ENCODE measurements at regions not wholly inside any gene's neighbourhood (a gene's known extent, or its start where the extent isn't known, plus 50 kb on each side); places are given as distances from the start of the nearest gene placed in this dataset.
"Not testable (repeated sequence)": the region's sequence is repeated elsewhere in the genome, so short reads cannot be mapped to it uniquely, and the experiment has no call there.

DNA sequence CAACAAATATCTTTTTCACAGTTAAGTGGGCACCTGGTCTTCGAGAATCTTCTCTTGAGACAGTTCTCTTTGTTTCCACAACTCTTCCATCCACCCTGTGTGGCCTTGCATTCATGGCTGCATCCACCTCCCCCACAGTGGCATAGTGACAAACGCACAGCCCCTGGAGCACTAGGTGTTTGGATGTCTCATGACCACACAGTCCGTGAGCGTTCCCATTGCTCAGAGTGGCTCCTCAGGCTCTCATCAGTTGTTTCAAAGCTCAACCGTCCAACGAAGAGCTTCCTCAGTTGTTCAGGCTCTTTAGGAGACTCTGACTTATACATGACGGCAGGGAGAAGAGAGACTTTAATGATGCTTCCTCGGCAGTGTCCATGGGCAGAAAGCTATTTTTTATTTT, 191.6 kb downstream of the CDRT15L2 start:
- DNase-seq, result no peak

DNA sequence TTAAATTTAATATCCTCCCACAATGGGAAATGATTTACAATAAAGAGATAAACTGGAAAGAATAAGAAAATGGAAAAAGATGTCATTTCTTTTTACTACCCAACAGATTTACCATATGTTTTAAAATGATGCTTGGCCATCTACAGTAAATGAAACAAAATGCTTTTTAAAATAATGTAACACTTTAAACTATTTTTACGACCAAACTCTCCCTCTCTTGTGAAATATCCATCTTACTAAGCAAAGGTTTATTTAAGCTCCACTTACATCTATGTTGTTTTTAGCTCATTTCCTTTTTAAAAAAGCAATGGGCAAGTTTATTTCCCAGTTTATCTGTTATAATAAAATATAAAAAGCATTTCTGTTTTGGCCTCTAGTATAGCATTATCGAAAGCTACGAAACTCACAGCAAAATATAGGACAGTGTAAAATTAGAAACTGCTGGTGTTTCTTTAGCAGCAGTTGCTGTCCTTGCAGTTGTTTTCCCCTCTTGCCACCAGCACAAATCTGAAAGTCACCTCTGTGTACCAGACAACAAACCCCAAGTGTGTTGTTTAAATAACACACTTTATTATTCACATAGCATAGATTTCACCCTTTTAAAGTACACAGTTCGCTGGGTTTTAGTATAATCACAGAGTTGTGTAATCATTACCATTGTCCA, 195.1 kb downstream of the CDRT15L2 start:
- DNase-seq, result no peak

DNA sequence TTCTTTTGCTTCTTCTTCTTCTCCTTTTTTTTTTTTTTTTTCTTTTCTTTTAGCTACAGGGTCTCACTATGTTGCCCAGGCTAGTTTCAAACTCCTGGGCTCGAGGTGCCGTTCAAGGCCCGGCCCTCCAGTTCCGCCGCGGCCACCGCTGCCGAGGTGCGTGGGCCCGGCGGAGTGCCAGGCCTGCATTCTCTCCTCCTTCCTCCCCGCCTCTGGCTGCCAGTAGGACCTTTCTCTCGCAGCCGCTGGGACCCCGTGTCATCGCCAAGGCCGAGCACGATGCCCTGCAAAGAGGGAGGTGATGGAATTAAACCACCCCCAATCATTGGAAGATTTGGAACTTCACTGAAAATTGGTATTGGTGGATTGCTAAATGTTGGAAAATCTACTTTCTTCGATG, 195.8 kb downstream of the CDRT15L2 start:
- DNase-seq, result no peak

DNA sequence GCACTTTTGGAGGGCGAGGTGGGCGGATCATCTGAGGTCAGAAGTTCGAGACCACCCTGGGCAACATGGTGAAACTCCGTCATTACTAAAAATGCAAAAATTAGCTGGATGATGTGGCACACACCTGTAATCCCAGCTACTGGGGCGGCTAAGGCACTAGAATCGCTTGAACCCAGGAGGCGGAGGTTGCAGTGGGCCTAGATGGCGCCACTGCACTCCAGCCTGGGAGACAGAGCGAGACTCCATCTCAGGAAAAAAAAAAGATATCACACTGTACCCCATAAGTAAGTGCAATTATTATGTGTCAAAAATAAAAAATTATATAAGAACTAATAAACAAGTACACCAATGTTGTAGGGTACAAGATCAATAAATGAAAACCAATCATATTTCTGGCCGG, 200.0 kb downstream of the CDRT15L2 start:
- DNase-seq, result no peak

DNA sequence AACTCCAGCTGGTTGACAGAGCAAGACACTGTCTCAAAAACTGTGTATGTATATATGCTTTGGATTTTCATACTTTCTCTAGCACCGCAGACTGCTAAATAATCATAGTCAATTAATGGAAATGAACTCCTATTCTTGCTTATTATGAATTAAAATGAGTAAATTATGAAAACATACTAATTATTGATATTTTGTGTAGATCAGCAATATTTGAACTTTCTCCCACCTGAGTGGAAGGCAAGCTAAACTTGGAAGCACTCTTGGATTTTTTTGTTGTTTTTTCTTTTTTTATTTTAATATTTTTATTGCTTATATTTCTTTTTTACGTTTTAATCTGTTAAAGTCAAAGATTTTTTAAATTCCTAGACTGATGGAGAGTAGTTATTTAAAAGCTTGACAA, 201.7 kb downstream of the CDRT15L2 start:
- no peak for DNase-seq

DNA sequence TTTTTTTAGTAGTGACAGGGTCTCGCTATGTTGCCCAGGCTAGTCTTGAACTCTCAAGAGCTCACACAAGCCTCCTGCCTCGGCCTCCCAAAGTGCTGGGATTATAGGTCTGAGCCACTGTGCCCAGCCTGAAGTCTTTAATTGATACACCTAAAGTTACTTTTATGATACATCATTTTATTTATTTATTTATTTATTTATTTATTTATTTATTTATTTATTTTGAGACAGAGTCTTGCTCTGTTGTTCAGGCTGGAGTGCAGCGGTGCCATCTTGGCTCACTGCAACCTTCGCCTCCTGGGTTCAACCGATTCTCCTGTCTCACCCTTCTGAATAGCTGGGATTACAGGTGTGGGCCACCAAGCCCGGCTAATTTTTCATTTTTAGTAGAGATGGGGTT, 202.3 kb downstream of the CDRT15L2 start:
- not testable (repeated sequence) for DNase-seq

DNA sequence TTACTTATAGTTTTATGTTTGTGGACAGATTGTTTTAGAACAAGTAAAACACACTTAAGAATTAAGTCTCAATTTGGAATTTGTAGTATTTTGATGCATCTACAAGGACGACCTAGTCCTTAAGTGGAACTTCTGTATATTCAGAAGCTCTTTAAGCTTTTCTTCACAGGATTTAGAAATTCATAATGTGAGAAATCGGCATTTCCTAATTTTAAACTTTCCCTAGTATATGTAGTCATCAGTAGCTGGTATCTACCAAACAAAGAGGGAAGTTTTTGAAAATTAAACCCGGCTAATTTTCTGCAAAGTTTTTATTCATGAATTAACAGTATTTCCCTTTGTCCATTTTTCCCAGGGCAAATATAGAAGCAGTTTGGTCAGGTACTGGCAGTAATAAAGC, 203.6 kb downstream of the CDRT15L2 start:
- DNase-seq, result no peak

DNA sequence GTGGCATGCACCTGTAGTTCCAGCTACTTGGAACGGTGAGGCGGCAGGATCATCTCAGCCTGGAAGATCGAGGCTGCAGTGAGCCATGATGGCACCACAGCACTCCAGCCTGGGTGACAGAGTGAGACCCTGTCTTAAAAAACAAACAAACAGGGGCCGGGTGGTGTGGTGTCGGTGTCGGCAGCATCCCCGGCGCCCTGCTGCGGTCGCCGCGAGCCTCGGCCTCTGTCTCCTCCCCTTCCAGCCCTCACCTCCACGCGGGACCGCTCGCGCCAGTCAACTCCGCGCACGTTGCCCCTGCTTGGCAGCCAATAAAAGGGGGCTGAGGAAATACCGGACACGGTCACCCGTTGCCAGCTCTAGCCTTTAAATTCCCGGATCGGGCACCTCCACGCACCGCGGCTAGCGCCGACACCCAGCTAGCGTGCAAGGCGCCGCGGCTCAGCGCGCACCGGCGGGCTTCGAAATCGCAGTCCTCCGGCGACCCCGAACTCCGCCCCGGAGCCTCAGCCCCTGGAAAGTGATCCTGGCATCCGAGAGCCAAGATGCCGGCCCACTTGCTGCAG, 204.7 kb downstream of the CDRT15L2 start:
- DNase-seq, result no peak

DNA sequence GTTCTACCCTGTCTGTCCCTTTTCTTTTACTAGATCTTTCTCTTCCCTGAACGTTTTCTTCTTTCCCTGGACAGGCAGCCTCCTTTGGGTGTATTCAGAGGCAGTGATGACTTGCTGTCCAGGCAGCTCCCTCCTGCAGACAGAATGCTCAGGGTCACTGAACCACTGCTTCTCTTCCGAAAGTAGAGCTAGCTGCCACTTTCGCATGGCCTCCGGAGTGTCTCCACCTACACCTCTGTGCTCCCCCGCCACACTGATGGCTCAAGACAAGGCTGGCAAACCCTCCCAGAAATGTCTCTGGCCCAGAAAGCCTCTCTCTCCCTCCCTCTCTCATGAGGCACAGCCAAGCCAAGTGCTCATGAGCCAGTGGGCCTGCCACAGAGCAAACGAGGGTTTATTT, 207.8 kb downstream of the CDRT15L2 start:
- no peak for DNase-seq

DNA sequence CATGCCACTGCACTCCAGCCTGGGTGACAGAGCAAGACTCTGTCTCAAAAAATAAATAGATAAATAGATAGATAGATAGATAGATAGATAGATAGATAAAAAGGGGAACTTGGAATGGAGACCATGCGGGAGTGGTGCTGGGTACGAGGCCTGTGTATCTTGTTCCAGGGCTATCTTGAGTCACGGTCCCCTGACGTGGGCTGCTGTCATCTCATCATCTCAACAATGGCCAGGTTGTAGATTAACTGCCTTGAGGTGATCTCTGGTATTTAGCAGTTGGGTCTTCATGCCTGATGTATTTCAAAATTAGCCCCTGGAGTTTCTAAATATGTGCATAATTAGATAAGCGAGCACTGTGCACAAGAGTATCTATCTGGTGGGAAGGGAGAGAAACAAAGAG, 212.1 kb downstream of the CDRT15L2 start:
- no peak for DNase-seq

DNA sequence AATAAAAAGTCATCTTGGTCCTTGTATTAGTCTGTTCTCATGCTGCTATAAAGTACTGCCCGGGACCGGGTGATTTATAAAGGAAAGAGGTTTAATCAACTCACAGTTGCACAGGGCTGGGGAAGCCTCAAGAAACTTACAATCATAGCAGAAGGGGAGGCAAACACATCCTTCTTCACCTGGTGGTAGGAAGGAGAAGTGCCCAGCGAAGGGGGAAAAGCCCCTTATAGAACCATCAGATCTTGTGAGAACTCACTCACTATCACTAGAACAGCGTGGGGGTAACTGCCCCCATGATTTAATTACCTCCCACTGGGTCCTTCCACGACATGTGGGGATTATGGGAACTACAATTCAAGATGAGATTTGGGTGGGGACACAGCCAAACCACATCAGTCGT, 215.0 kb downstream of the CDRT15L2 start:
- not testable (repeated sequence) for DNase-seq

DNA sequence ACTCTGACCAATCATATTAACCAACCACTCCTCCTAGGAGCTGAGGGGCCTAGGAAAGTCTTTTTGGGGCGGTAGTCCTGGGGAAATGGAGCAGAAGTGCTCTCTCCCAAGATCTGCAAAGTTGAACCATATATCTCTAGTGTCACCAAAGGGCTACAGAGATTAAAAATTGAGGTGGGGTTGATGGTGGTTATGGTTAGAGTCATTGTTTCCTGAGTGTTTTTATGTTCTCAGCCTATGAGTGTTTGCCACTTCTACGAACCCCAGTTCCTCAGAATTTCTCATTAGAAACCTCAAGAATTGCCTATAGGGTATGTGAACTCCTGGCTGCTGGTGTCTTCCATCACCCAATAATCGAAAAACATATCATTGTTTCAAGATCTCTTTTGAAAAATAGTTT, 217.8 kb downstream of the CDRT15L2 start:
- no peak for DNase-seq

DNA sequence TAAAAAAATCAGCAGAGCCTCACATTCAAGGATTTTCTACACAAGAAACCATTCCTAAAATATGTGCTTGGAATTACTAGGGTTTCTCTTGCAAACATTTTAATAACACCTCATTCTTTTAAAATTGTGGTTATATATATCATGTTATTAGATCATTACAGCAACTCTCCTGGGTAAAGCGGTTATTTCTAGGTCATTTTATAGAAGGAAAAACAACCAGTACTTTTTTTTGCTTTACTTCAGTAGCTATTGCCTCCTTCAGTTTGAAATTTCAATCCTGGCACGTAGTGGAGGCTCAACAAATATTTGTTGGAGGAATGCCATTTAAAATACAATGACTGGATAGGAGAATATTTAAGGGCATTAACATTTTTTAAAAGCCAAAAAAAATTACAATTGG, 220.6 kb downstream of the CDRT15L2 start:
- DNase-seq, result no peak

DNA sequence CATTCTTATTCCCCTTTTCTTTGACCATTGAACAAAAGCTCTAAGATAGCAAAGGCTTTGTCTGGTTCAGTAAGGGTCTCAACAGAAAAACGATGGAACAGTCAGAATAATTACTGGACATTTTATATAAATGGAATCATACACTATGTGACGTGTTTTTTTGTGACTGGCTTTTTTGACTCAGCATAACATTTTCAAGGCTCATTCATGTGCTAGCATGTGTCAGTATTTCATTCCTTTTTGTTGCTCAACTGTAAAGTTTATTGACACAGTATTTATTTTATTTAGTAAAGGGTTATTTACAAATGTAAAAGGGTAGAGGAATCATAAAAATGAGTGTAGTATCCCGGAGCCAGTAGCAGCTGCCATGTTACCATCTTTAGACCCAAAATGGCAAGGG, 226.2 kb downstream of the CDRT15L2 start:
- no peak for DNase-seq

DNA sequence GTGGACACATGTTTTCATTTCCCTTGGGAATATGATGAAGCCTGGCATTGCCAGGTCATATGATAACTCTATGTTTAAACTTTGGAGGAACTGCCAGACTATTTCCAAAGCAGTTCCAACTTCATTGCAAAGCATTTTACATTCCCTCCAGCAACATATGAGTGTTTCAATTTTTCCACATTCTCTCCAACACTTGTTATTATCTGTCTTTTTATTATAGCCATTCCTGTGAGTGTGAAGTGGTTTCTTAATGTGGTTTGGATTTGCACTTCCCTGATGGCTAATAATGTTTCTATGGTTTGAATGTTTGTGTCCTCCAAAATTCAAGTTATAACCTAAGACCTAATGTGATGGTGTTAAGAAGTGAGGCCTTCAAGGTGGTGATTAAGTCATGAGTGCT, 228.0 kb downstream of the CDRT15L2 start:
- DNase-seq, result not testable (repeated sequence)

DNA sequence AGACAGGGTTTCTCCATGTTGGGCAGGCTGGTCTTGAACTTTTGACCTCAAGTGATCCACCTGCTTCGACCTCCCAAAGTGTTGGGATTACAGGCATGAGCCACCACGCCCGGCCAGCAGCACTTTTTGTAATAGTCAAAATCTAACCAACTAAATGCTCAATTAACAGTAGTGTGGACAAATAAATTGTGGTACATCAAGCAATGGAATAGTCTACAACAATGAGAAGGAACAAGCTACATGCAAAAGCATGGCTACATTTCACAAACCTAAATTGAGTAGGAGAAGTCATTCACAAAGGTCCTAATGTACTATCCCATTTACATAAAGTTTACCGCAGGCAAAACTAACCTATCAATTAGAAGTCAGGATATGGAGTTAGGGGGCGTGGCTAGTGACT, 227.4 kb downstream of the USP22 start:
- not testable (repeated sequence) for DNase-seq

DNA sequence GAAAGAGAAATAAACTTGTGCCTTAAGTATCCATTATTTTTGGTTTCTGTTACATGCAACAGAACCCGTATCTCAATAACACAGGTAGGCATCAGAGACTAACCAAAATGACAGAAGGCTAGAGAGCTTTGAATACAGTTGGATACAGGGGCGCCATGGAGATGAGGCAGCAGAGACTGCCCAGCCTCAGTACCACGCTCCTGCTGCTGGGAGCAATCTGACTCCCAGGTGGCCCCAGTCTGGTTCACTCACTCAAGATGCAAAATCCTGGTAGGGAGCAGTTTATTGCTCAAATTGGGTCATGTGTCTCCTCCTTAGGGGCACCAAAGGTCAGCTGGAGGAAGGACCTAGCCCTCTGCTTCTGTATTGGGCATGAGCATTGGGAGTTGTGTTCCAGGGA, 218.9 kb downstream of the USP22 start:
- no peak for DNase-seq

DNA sequence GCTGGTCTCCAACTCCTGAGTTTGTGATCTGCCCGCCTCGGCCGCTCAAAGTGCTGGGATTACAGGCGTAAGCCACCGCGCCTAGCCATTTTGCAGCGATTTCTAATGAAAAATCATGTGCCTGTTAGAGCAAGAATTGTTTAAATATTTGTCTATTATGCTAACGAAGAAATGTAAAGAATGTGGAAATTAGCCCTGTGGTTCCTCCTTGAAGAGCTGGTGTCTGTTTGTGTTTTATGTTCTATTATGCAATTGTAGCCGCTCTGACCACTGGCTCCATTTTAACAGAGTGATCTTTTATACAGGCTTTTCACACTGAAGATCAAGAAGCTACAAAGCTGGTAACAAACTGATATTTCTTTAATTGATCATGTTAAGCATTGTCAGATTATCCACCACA, 217.3 kb downstream of the USP22 start:
- DNase-seq, result no peak

DNA sequence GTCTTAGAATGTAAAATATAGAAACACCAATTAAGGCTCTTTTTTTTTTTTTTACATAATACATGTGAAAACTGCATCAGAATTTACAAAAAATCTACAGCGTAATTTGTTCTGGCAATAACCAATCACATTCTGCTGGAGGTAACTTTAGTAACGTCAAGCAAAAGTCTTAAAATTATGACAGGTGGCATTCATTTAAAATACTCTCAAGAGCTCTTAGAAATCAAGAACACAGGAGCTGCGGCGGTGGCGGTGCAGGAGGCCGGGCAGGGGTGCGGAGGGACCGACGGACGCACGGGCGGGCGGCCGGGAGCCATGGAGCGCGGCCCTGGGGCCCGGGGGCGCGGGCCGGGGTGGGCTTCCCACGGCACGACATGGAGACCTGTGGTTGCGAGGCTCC, 202.4 kb downstream of the USP22 start:
- not testable (repeated sequence) for DNase-seq

DNA sequence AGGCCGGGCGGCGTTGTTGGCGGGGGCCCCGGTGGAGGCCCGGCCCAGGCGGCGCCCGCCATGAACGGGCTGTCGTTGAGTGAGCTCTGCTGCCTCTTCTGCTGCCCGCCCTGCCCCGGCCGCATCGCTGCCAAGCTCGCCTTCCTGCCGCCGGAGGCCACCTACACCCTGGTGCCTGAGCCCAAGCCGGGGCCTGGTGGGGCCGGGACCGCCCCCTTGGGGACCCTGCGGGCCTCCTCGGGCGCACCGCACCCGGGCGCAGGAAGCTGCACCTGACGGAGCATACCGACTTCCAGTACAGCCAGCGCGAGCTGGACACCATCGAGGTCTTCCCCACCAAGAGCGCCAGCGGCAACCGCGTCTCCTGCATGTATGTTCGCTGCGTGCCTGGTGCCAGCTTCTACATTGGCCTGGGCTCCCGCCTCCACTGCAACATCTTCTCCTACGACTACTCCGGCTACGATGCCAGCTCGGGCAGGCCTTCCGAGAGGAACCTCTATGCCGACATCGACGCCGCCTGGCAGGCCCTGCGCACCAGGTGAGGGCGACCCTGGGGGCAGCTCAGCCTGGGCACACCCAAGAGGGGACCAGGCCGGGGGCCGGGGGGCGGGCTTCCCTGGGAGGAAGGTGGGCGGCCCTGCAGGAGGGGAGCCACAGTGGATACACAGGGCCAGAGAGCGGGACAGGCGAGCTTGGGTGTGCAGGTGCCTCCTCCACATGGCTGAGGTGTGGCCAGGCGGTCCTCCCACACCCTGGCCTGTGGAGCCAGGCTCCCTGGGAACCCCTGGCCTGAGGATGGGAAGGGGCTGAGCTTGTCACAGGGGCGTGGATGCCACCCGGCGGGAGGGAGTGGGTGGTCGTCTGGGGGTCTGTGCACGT, 201.6 kb downstream of the USP22 start:
- DNase-seq, result not testable (repeated sequence)

DNA sequence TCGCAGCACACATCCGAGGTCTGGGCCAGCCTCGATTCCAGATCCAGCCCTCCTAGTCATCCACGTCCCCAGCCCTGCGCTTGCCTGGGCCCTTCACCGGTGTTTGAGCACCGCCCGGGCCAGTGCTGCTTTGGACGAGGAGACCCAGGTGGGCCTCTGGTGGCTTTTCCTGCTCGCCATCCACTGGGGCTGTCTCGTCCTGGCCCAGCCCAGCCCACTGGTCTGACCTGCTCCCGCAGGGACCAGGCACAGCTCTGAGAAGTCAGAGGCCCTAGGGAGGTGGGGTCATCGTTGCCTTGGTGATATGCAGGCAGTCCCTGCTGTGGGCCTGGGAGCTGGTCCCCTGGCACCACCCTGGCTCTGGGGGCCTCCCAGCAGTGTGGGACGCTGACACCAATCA, 200.8 kb downstream of the USP22 start:
- DNase-seq, result not testable (repeated sequence)

DNA sequence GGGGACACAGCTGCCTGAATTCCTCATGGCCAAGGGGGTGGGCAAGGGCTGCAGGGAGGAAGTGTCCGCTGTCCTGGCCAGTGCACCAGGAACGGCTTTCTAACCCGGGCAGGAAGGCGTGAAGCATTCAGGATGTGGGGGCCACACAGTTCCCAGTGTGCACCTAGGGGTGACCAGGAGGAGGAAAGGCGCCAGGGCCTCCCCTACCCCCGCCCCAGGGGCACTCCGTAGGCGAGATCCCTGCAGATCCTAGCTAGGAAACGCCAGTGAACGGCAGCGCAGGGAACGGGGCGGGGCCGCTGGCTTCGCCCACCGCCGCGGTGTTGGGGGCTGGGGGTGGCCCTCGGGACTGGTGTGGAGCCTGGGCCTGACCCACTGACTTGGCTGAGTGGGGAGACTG, 199.6 kb downstream of the USP22 start:
- DNase-seq, result not testable (repeated sequence)

DNA sequence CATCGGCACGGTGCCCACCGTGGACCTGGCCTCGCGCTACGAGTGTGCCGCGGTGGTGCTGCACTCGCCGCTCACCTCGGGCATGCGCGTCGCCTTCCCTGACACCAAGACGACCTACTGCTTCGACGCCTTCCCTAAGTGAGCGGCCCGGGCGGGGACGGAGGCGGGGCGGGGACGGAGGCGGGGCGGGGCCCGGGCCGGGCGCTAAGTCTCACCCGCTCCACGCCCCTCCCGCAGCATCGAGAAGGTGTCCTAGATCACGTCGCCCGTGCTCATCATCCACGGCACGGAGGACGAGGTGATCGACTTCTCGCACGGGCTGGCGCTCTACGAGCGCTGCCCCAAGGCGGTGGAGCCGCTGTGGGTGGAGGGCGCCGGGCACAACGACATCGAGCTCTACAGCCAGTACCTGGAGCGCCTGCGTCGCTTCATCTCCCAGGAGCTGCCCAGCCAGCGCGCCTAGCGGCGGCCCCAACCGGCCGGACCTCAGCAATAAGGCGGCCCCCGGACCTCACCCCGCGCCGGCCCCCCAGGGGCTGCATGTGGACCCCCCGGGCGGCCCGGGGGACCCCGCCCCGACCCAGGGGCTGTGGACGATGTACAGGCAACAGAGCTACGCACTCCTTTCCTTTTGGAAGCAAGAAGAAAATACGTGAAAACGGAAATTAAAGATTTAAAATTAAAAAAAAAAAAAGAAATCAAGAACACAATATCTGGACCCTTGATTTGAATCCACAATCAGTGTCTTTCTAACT, 198.8 kb downstream of the USP22 start:
- DNase-seq, result not testable (repeated sequence)

Measured in hindlimb muscle (tissue), 1 donor.